ENCODE measurements at regions not wholly inside any gene's neighbourhood (a gene's known extent, or its start where the extent isn't known, plus 50 kb on each side); places are given as distances from the start of the nearest gene placed in this dataset.

GRCh38 chr17:70344386-70345060 is 175.2 kb downstream of the KCNJ2 start:
- ChIA-PET POLR2A (no interaction called here), CTCF (no interaction called here)
- Histone ChIP-seq H3K4me1 (ENCODE audit: control insufficient read depth in 2 of 2, insufficient read depth in 2 of 2, low read length in 2 of 2) (no peaks in the 10 kb centered on the region), H3K9ac (ENCODE audit: low read length) (peak overlapping the region; percentile 8), H3K27me3 (replicated peaks in 1 of 4; ENCODE audit: control extremely low read depth in 1 of 4, control insufficient read depth in 3 of 4, insufficient read depth in 4 of 4, low read length in 3 of 4) (no peaks in the 10 kb centered on the region), H3K36me3 (replicated peaks in 1 of 2; ENCODE audit: control extremely low read depth in 1 of 2, control insufficient read depth in 1 of 2, extremely low read depth in 1 of 2, insufficient read depth in 2 of 2, low read length in 1 of 2) (no peaks in the 10 kb centered on the region), H3K79me2 (ENCODE audit: control insufficient read depth, insufficient read depth, low read length) (no peaks in the 10 kb centered on the region), H3K27ac (ENCODE audit: low read length in 2 of 2) (no peak overlapping the region), H2AFZ (ENCODE audit: insufficient read depth, low read depth, low read length, poor library complexity, severe bottlenecking) (peak overlapping the region; percentile 43), H4K20me1 (ENCODE audit: control insufficient read depth, insufficient read depth, low read length, poor library complexity, severe bottlenecking) (no peaks in the 10 kb centered on the region), H3K9me3 (ENCODE audit: control extremely low read depth in 1 of 3, control insufficient read depth in 2 of 3, insufficient read depth in 1 of 3, low read length in 2 of 3) (no peaks in the 10 kb centered on the region), H3K4me2 (replicated peaks; ENCODE audit: low read depth, low read length, poor library complexity, severe bottlenecking) (peak overlapping the region; percentile 45), H3K4me3 (ENCODE audit: control extremely low read depth in 1 of 5, extremely low read depth in 1 of 5, insufficient read depth in 1 of 5, low read depth in 2 of 5, low read length in 4 of 5) (no peak overlapping the region)
- H3K9me3 Mint-ChIP-seq (ENCODE audit: insufficient read depth), result no peaks in the 10 kb centered on the region
- H3K27me3 Mint-ChIP-seq, result no peaks in the 10 kb centered on the region
- no peak overlapping the region for H3K27ac Mint-ChIP-seq
- ATAC-seq (ENCODE audit: low read depth) (no peak), DNase-seq (no peak)
- intact Hi-C loops (cut with micrococcal nuclease), result no loop called here
- no peak overlapping the region for H3K4me3 Mint-ChIP-seq
- H3K4me1 Mint-ChIP-seq, result peaks cover 6% of the 10 kb centered on the region
- no CpG with 5 or more reads among the region's 6 CpGs for WGBS (ENCODE audit: insufficient coverage)
- TF ChIP-seq CTCF (IDR thresholded peaks at IDR 0.05), result no peak
- no peak for TF ChIP-seq EZH2 (IDR thresholded peaks at IDR 0.05; ENCODE audit: borderline replicate concordance, insufficient read depth, low read depth, low read length, poor library complexity, severe bottlenecking)

- peak overlapping the region; percentile 45 for H3K4me2 ChIP-seq (replicated peaks; ENCODE audit: low read depth, low read length, poor library complexity, severe bottlenecking)
Observed at GRCh38 chr17:70345061-70345460, 175.7 kb downstream of the KCNJ2 start.

More at GRCh38 chr17:70345061-70345460, 175.7 kb downstream of the KCNJ2 start:
- Histone ChIP-seq H3K27ac (ENCODE audit: low read length in 2 of 2) (no peak overlapping the region), H3K36me3 (replicated peaks in 1 of 2; ENCODE audit: control extremely low read depth in 1 of 2, control insufficient read depth in 1 of 2, extremely low read depth in 1 of 2, insufficient read depth in 2 of 2, low read length in 1 of 2) (no peaks in the 10 kb centered on the region), H4K20me1 (ENCODE audit: control insufficient read depth, insufficient read depth, low read length, poor library complexity, severe bottlenecking) (no peaks in the 10 kb centered on the region), H3K79me2 (ENCODE audit: control insufficient read depth, insufficient read depth, low read length) (no peaks in the 10 kb centered on the region), H3K9me3 (ENCODE audit: control extremely low read depth in 1 of 3, control insufficient read depth in 2 of 3, insufficient read depth in 1 of 3, low read length in 2 of 3) (no peaks in the 10 kb centered on the region), H3K9ac (ENCODE audit: low read length) (no peak overlapping the region), H3K4me3 (ENCODE audit: control extremely low read depth in 1 of 5, extremely low read depth in 1 of 5, insufficient read depth in 1 of 5, low read depth in 2 of 5, low read length in 4 of 5) (no peak overlapping the region), H2AFZ (ENCODE audit: insufficient read depth, low read depth, low read length, poor library complexity, severe bottlenecking) (no peak overlapping the region), H3K4me1 (ENCODE audit: control insufficient read depth in 2 of 2, insufficient read depth in 2 of 2, low read length in 2 of 2) (no peaks in the 10 kb centered on the region), H3K27me3 (replicated peaks in 1 of 4; ENCODE audit: control extremely low read depth in 1 of 4, control insufficient read depth in 3 of 4, insufficient read depth in 4 of 4, low read length in 3 of 4) (no peaks in the 10 kb centered on the region)
- Mint-ChIP-seq H3K4me3 (no peak overlapping the region), H3K27ac (no peak overlapping the region), H3K9me3 (ENCODE audit: insufficient read depth) (no peaks in the 10 kb centered on the region), H3K4me1 (peaks cover 6% of the 10 kb centered on the region), H3K27me3 (no peaks in the 10 kb centered on the region)
- ChIA-PET POLR2A (no interaction called here), CTCF (no interaction called here)
- TF ChIP-seq EZH2 (IDR thresholded peaks at IDR 0.05; ENCODE audit: borderline replicate concordance, insufficient read depth, low read depth, low read length, poor library complexity, severe bottlenecking) (no peak), CTCF (IDR thresholded peaks at IDR 0.05) (no peak)
- DNase-seq (no peak), ATAC-seq (ENCODE audit: low read depth) (no peak)
- intact Hi-C loops (cut with micrococcal nuclease), result no loop called here
- no CpG with 5 or more reads among the region's 2 CpGs for WGBS (ENCODE audit: insufficient coverage)

All from B cell (primary cell).